SK-N-MC (cell line): ENCODE measurements at regions not wholly inside any gene's neighbourhood (a gene's known extent, or its start where the extent isn't known, plus 50 kb on each side); places are given as distances from the start of the nearest gene placed in this dataset.

Source experiments
- EZH2 ChIP-seq: fragments of 200-600 bp; sonication (generic); IDR thresholded peaks from one replicate; pipeline ENCODE4 v1.6.1; 2017; ENCODE audit warnings: antibody characterized with exemption
- POLR2AphosphoS5 ChIP-seq: IDR thresholded peaks from 2 replicates; pipeline ENCODE4 v1.6.1; 2012; ENCODE audit warnings: mild to moderate bottlenecking, low read depth, low read length, borderline replicate concordance

DNA sequence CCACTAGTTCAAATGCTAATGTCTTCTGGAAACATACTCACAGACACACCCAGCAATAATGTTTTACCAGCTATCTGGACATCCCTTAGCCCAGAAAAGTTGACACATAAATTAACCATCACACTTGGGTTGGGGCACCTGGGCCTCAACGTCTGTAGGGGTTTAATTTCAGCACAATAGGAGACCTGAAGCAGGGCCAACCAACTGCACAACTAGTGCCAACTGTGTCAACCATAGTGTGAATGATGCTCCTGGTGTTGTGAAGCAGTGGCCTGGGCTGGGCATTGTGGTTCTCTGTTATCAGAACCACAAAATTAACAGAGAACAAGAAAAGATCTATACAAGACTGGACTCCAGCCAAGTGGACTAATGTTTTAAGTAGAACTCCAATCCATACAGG lies 106.7 kb upstream of the PPM1H start:
- TF ChIP-seq EZH2, result no peak
- no peak for TF ChIP-seq POLR2AphosphoS5
